ENCODE measurements at regions not wholly inside any gene's neighbourhood (a gene's known extent, or its start where the extent isn't known, plus 50 kb on each side); places are given as distances from the start of the nearest gene placed in this dataset.

DNA sequence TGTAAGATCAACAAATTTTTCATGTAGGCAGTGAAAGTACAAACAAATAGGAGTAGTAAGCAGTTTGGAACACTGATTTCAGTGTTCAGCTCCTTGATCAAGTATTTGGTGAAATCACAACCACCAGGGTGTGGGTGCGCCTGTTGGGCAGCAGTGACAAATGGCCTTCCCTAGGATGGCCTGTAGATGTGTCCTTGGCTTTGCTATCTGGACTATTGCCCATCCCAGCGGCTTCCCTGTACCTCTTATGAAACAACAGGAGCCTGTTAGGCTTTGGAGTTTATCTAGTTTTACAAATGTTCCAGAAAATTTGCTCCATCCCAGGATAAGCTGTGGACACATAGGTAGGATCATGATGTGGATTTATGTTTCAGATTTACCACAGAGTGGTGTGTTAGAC lies 216.8 kb upstream of the FAT1 start:
- TF ChIP-seq, protein P1, sequence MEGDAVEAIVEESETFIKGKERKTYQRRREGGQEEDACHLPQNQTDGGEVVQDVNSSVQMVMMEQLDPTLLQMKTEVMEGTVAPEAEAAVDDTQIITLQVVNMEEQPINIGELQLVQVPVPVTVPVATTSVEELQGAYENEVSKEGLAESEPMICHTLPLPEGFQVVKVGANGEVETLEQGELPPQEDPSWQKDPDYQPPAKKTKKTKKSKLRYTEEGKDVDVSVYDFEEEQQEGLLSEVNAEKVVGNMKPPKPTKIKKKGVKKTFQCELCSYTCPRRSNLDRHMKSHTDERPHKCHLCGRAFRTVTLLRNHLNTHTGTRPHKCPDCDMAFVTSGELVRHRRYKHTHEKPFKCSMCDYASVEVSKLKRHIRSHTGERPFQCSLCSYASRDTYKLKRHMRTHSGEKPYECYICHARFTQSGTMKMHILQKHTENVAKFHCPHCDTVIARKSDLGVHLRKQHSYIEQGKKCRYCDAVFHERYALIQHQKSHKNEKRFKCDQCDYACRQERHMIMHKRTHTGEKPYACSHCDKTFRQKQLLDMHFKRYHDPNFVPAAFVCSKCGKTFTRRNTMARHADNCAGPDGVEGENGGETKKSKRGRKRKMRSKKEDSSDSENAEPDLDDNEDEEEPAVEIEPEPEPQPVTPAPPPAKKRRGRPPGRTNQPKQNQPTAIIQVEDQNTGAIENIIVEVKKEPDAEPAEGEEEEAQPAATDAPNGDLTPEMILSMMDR (optimal IDR thresholded peaks at IDR 0.05 in 1 of 3, IDR thresholded peaks at IDR 0.05 in 1 of 3, conservative IDR thresholded peaks at IDR 0.05 in 1 of 3; ENCODE audit: extremely low read depth in 1 of 3, insufficient read depth in 2 of 3, low read length in 3 of 3), result no peak
- TF ChIP-seq EZH2 (IDR thresholded peaks at IDR 0.05; ENCODE audit: low read length), result no peak
